SK-N-SH (cell line): ENCODE measurements at regions not wholly inside any gene's neighbourhood (a gene's known extent, or its start where the extent isn't known, plus 50 kb on each side); places are given as distances from the start of the nearest gene placed in this dataset.

ENCODE experiments used
- CHD2 ChIP-seq: fragments of 150-350 bp; IDR thresholded peaks from 2 replicates; pipeline ENCODE4 v1.6.1; 2018; ENCODE audit warnings: low read length; ENCODE audit not compliant: partially characterized antibody
- POLR2AphosphoS5 ChIP-seq: IDR thresholded peaks from 2 replicates; pipeline ENCODE4 v1.6.1; 2012; ENCODE audit warnings: low read depth, low read length
- TF ChIP-seq, protein P1 (sequence below): fragments of 200-600 bp; sonication (generic); IDR thresholded peaks from 2 replicates; pipeline ENCODE4 v1.6.1; 2017; ENCODE audit warnings: antibody characterized with exemption, mild to moderate bottlenecking, moderate library complexity

- no peak for TF ChIP-seq CHD2
- TF ChIP-seq, protein P1, sequence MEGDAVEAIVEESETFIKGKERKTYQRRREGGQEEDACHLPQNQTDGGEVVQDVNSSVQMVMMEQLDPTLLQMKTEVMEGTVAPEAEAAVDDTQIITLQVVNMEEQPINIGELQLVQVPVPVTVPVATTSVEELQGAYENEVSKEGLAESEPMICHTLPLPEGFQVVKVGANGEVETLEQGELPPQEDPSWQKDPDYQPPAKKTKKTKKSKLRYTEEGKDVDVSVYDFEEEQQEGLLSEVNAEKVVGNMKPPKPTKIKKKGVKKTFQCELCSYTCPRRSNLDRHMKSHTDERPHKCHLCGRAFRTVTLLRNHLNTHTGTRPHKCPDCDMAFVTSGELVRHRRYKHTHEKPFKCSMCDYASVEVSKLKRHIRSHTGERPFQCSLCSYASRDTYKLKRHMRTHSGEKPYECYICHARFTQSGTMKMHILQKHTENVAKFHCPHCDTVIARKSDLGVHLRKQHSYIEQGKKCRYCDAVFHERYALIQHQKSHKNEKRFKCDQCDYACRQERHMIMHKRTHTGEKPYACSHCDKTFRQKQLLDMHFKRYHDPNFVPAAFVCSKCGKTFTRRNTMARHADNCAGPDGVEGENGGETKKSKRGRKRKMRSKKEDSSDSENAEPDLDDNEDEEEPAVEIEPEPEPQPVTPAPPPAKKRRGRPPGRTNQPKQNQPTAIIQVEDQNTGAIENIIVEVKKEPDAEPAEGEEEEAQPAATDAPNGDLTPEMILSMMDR = no peak
- no peak for TF ChIP-seq POLR2AphosphoS5
Measured at GRCh38 chr6:25188232-25188631, 90.9 kb upstream of the CARMIL1 start.
